Upper lobe of left lung (tissue), 6 donors: ENCODE measurements at regions not wholly inside any gene's neighbourhood (a gene's known extent, or its start where the extent isn't known, plus 50 kb on each side); places are given as distances from the start of the nearest gene placed in this dataset.

Source experiments
- ATAC-seq, 2 donors: fragments of 200-7000 bp; cut with Tn5 transposase; one replicate each; pipeline ENCODE4 v1.9.1; 2022; ENCODE audit warnings: mild to moderate bottlenecking in 2 of 2, moderate library complexity in 2 of 2; ENCODE audit not compliant: low FRiP score in 2 of 2
- DNase-seq, 2 donors: peaks; one replicate each; pipeline ENCODE4 v3.0.0-alpha.2; 2019 to 2020
- H3K27ac ChIP-seq, 4 donors: fragments of 200-600 bp; sonication (generic); one replicate each; pipeline ENCODE4 v1.5.1; 2016 to 2019
- H3K27me3 ChIP-seq, 4 donors: fragments of 200-600 bp; sonication (generic); one replicate each; pipeline ENCODE4 v1.5.1; 2017 to 2019
- H3K36me3 ChIP-seq, 4 donors: fragments of 200-600 bp; sonication (generic); one replicate each; pipeline ENCODE4 v1.5.1; 2016 to 2019
- H3K4me1 ChIP-seq, 4 donors: fragments of 200-600 bp; sonication (generic); one replicate each; pipeline ENCODE4 v1.5.1; 2018 to 2019
- H3K4me3 ChIP-seq, 4 donors: fragments of 200-600 bp; sonication (generic); one replicate each; pipeline ENCODE4 v1.5.1; 2017 to 2019; ENCODE audit warnings: mild to moderate bottlenecking in 2 of 4, moderate library complexity in 1 of 4
- H3K9me3 ChIP-seq, 4 donors: fragments of 200-600 bp; sonication (generic); one replicate each; pipeline ENCODE4 v1.5.1; 2018 to 2019
- CTCF ChIP-seq, 6 experiments: fragments of 450-650 bp in 4 of 6; fragments of 200-600 bp in 2 of 6; sonication (generic) in 2 of 6; IDR thresholded peaks; one replicate each; pipeline ENCODE4 v1.5.1; 2016 to 2019; ENCODE audit warnings: antibody characterized with exemption in 6 of 6
- EP300 ChIP-seq, 4 donors: sonication (generic); formaldehyde crosslinking; IDR thresholded peaks; one replicate each; pipeline ENCODE4 v1.5.1; 2017; ENCODE audit warnings: antibody characterized with exemption in 4 of 4, control low read depth in 2 of 4
- POLR2A ChIP-seq, 4 donors: fragments of 450-650 bp; IDR thresholded peaks; one replicate each; pipeline ENCODE4 v1.5.1; 2016 to 2017; ENCODE audit warnings: antibody characterized with exemption in 4 of 4, mild to moderate bottlenecking in 2 of 4
- POLR2AphosphoS5 ChIP-seq, 2 donors: sonication (generic); formaldehyde crosslinking; IDR thresholded peaks; one replicate each; pipeline ENCODE4 v1.5.1; 2017; ENCODE audit warnings: antibody characterized with exemption in 2 of 2
- WGBS, 2 donors: methylation state at CpG; one replicate each; pipeline ENCODE4 v1.1.5; 2017 to 2018; 5-methylcytosine and 5-hydroxymethylcytosine counted together
- donor health status: DM: no; HTN: no; CAD: no; lungs with moderate emphysema.
- donor health status: DM: no; HTN: yes; CAD: no; lungs with severe emphysema.

GRCh38 chr4:178462710-178463109 is 1020.5 kb upstream of the AGA start:
- WGBS, 2 donors: 34 to 39% methylated on average over 4 of the region's 4 CpGs

GRCh38 chr4:178463747-178464146 is 1021.5 kb upstream of the AGA start:
- ATAC-seq (no peak), DNase-seq (no peak)
- 83 to 87% methylated on average over 2 of the region's 2 CpGs for WGBS, 2 donors
- Histone ChIP-seq H3K36me3 (no peaks in the 10 kb centered on the region), H3K27me3 (no peaks in the 10 kb centered on the region), H3K9me3 (no peaks in the 10 kb centered on the region), H3K4me1 (no peaks in the 10 kb centered on the region), H3K4me3 (no peak overlapping the region), H3K27ac (no peak overlapping the region)
- TF ChIP-seq POLR2A (IDR thresholded peaks at IDR 0.05): no peak
- no peak for TF ChIP-seq CTCF (IDR thresholded peaks at IDR 0.05)
- no peak for TF ChIP-seq EP300 (IDR thresholded peaks at IDR 0.05)

More at GRCh38 chr4:178462710-178463109, 1020.5 kb upstream of the AGA start:
- H3K36me3 ChIP-seq: no peaks in the 10 kb centered on the region
- no peaks in the 10 kb centered on the region for H3K27me3 ChIP-seq
- H3K4me1 ChIP-seq: no peaks in the 10 kb centered on the region
- no peak for ATAC-seq
- no peak overlapping the region for H3K27ac ChIP-seq
- no peak for DNase-seq
- no peak overlapping the region for H3K4me3 ChIP-seq
- TF ChIP-seq POLR2A (IDR thresholded peaks at IDR 0.05) (no peak), CTCF (IDR thresholded peaks at IDR 0.05) (no peak), EP300 (IDR thresholded peaks at IDR 0.05) (no peak), POLR2AphosphoS5 (IDR thresholded peaks at IDR 0.05) (no peak)
- H3K9me3 ChIP-seq: no peaks in the 10 kb centered on the region

DNA sequence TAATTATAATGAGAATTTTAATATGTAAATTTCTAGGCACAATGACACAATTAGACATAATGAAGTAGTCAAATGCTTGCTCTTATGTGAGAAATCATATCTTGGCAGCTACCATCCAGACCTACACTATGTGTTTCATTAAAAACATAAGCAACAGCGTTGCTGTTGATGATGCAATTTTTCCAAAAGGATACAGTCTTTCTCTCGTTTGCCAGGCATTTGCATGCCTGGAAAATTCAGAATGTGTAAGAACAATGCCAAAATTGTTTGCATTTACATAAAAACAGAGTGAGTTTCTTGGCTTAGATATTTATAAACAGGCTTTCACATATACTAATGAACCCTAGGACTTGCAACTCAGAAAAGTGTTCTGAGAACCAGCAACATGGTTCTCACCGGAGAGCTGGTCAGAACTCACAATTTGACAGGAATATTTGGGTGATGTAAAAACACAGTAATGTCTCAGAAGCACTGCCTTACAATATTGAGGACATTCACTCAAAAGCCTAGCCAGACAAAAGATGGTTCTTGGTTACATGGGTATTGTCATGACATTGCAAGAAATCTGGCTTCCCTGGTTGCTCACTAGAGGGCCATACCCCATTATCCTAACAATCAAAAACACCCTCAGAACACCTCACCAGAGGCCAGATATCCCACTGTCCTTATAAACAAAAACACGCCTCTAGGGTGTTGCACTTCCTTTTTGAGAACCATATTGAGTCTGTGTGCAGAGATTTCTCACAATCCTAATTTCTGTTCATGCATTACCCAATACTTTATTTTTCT is 1029.0 kb upstream of the AGA start:
- H3K4me3 ChIP-seq: no peak overlapping the region
- no peaks in the 10 kb centered on the region for H3K4me1 ChIP-seq
- no peaks in the 10 kb centered on the region for H3K36me3 ChIP-seq
- DNase-seq (no peak), ATAC-seq (no peak)
- no peak overlapping the region for H3K27ac ChIP-seq
- H3K9me3 ChIP-seq: no peaks in the 10 kb centered on the region
- TF ChIP-seq POLR2A (IDR thresholded peaks at IDR 0.05) (no peak), CTCF (IDR thresholded peaks at IDR 0.05) (no peak), POLR2AphosphoS5 (IDR thresholded peaks at IDR 0.05) (no peak), EP300 (IDR thresholded peaks at IDR 0.05) (no peak)
- WGBS, 2 donors: 57 to 72% methylated on average over 4 of the region's 4 CpGs
- H3K27me3 ChIP-seq: no peaks in the 10 kb centered on the region

GRCh38 chr4:178471994-178472393 is 1029.8 kb upstream of the AGA start:
- Histone ChIP-seq H3K9me3 (no peaks in the 10 kb centered on the region), H3K4me3 (no peak overlapping the region), H3K27ac (no peak overlapping the region), H3K36me3 (no peaks in the 10 kb centered on the region), H3K27me3 (no peaks in the 10 kb centered on the region), H3K4me1 (no peaks in the 10 kb centered on the region)
- TF ChIP-seq EP300 (IDR thresholded peaks at IDR 0.05) (no peak), POLR2A (IDR thresholded peaks at IDR 0.05) (no peak), POLR2AphosphoS5 (IDR thresholded peaks at IDR 0.05) (no peak), CTCF (IDR thresholded peaks at IDR 0.05) (no peak)
- ATAC-seq (no peak), DNase-seq (no peak)
- 92 to 93% methylated on average over 2 of the region's 2 CpGs for WGBS, 2 donors

- Histone ChIP-seq H3K4me1 (no peaks in the 10 kb centered on the region), H3K27ac (no peak overlapping the region), H3K27me3 (no peaks in the 10 kb centered on the region), H3K9me3 (no peaks in the 10 kb centered on the region), H3K36me3 (no peaks in the 10 kb centered on the region), H3K4me3 (no peak overlapping the region)
- no peak for DNase-seq
- TF ChIP-seq POLR2A (IDR thresholded peaks at IDR 0.05): no peak
- ATAC-seq: no peak
- WGBS, 2 donors: 50 to 55% methylated on average over 3 of the region's 3 CpGs
Measured at GRCh38 chr4:178480105-178480504, 1037.9 kb upstream of the AGA start.
